GM12873 (cell line): ENCODE measurements at regions not wholly inside any gene's neighbourhood (a gene's known extent, or its start where the extent isn't known, plus 50 kb on each side); places are given as distances from the start of the nearest gene placed in this dataset.

Experiments
- CTCF ChIP-seq: IDR thresholded peaks from 2 replicates; pipeline ENCODE4 v1.5.1; 2012; ENCODE audit warnings: low read depth, mild to moderate bottlenecking, moderate library complexity, low read length, control low read depth; ENCODE audit not compliant: insufficient read depth; ENCODE audit errors: missing control alignments

GRCh38 chr4:11009281-11009680, 324.7 kb upstream of the CLNK start:
- TF ChIP-seq CTCF = no peak

- no peak for TF ChIP-seq CTCF
Observed at GRCh38 chr4:11005300-11005699, 320.7 kb upstream of the CLNK start.

GRCh38 chr4:11004818-11005217, 320.2 kb upstream of the CLNK start:
- no peak for TF ChIP-seq CTCF

GRCh38 chr4:11002961-11003360, 318.4 kb upstream of the CLNK start:
- no peak for TF ChIP-seq CTCF

GRCh38 chr4:10998846-10999245, 314.3 kb upstream of the CLNK start:
- no peak for TF ChIP-seq CTCF

- TF ChIP-seq CTCF = no peak
Observed at GRCh38 chr4:10984815-10985214, 300.2 kb upstream of the CLNK start.

- no peak for TF ChIP-seq CTCF
Observed at GRCh38 chr4:10983885-10984640, 299.5 kb upstream of the CLNK start.

- peak; percentile 19 for TF ChIP-seq CTCF
Observed at GRCh38 chr4:10983268-10983667, 298.7 kb upstream of the CLNK start.
